ENCODE measurements at regions not wholly inside any gene's neighbourhood (a gene's known extent, or its start where the extent isn't known, plus 50 kb on each side); places are given as distances from the start of the nearest gene placed in this dataset.

GRCh38 chr2:43128559-43128955 is 97.8 kb downstream of the ZFP36L2 start (continued):
- no peak for TF ChIP-seq ZNF687 (IDR thresholded peaks at IDR 0.05)
- no peak for TF ChIP-seq RELB (IDR thresholded peaks at IDR 0.05; ENCODE audit: low read depth)
- TF ChIP-seq IRF5 (IDR thresholded peaks at IDR 0.05; ENCODE audit: borderline replicate concordance): no peak
- TF ChIP-seq EGR1 (IDR thresholded peaks at IDR 0.05; ENCODE audit: borderline replicate concordance in 1 of 2, low read depth in 2 of 2, low read length in 2 of 2): no peak
- TF ChIP-seq SIN3A (IDR thresholded peaks at IDR 0.05; ENCODE audit: low read depth, low read length): no peak
